Naive B cell (primary cell): ENCODE measurements at regions not wholly inside any gene's neighbourhood (a gene's known extent, or its start where the extent isn't known, plus 50 kb on each side); places are given as distances from the start of the nearest gene placed in this dataset.
"Not testable (repeated sequence)": the region's sequence is repeated elsewhere in the genome, so short reads cannot be mapped to it uniquely, and the experiment has no call there.

ENCODE experiments used
- ATAC-seq, 2 donors: fragments of 150-1000 bp; cut with Tn5 transposase; 2 replicates each; pipeline ENCODE4 v1.10.0; 2021; ENCODE audit warnings: low read depth in 2 of 2, mild to moderate bottlenecking in 2 of 2, moderate library complexity in 2 of 2
- DNase-seq: peaks from one replicate; pipeline ENCODE4 v3.0.0; 2022
- H3K27ac Mint-ChIP-seq, 6 donors: one replicate each; pipeline ENCODE4 v1.8.0; 2020 to 2022; ENCODE audit warnings: mild to moderate bottlenecking in 6 of 6, mixed read lengths in 6 of 6, moderate library complexity in 5 of 6, inconsistent platforms in 2 of 6
- H3K27me3 Mint-ChIP-seq, 3 donors: one replicate each; pipeline ENCODE4 v1.8.0; 2021 to 2022; ENCODE audit warnings: mixed read lengths in 3 of 3, mild to moderate bottlenecking in 1 of 3
- H3K36me3 Mint-ChIP-seq, 2 donors: one replicate each; pipeline ENCODE4 v1.8.0; 2020 to 2022; ENCODE audit warnings: mixed read lengths in 2 of 2, inconsistent platforms in 1 of 2, mild to moderate bottlenecking in 1 of 2
- H3K4me1 Mint-ChIP-seq, 3 donors: one replicate each; pipeline ENCODE4 v1.8.0; 2020 to 2022; ENCODE audit warnings: mixed read lengths in 3 of 3, inconsistent platforms in 1 of 3, mild to moderate bottlenecking in 1 of 3, moderate library complexity in 1 of 3
- H3K4me3 Mint-ChIP-seq, 8 donors: one replicate each; pipeline ENCODE4 v1.8.0; 2020 to 2022; ENCODE audit warnings: mild to moderate bottlenecking in 8 of 8, mixed read lengths in 8 of 8, moderate library complexity in 8 of 8, inconsistent platforms in 2 of 8
- H3K9me3 Mint-ChIP-seq, 7 donors: one replicate each; pipeline ENCODE4 v1.8.0; 2020 to 2022; ENCODE audit warnings: mixed read lengths in 7 of 7, mild to moderate bottlenecking in 5 of 7, inconsistent platforms in 2 of 7, moderate library complexity in 1 of 7

- H3K27me3 Mint-ChIP-seq: peaks cover 0 to 13% (median 8%) of the 10 kb centered on the region in 3 donors
- H3K36me3 Mint-ChIP-seq: peaks cover 5 to 6% of the 10 kb centered on the region in 2 donors
- H3K4me3 Mint-ChIP-seq: no peak overlapping the region
- DNase-seq: no peak
- H3K4me1 Mint-ChIP-seq: no peaks in the 10 kb centered on the region
- no peak for ATAC-seq
- no peak overlapping the region for H3K27ac Mint-ChIP-seq
- H3K9me3 Mint-ChIP-seq: peaks cover 2 to 22% (median 13%) of the 10 kb centered on the region in 7 donors
These were observed 89.0 kb upstream of the GPR141 start for GRCh38 chr7:37594602-37595001.

- Mint-ChIP-seq H3K4me3 (no peak overlapping the region), H3K4me1 (no peaks in the 10 kb centered on the region), H3K27me3 (peaks cover 0 to 7% (median 0%) of the 10 kb centered on the region in 3 donors), H3K27ac (no peak overlapping the region), H3K36me3 (peaks cover 5 to 6% of the 10 kb centered on the region in 2 donors), H3K9me3 (peaks cover 2 to 22% (median 13%) of the 10 kb centered on the region in 7 donors)
- DNase-seq (no peak), ATAC-seq (no peak)
These were observed 84.7 kb upstream of the GPR141 start for GRCh38 chr7:37598824-37599223.

- DNase-seq (no peak), ATAC-seq (no peak)
- Mint-ChIP-seq H3K4me1 (no peaks in the 10 kb centered on the region), H3K9me3 (peaks cover 0 to 9% (median 1%) of the 10 kb centered on the region in 7 donors), H3K4me3 (no peak overlapping the region), H3K27ac (no peak overlapping the region), H3K27me3 (peaks cover 0 to 10% (median 0%) of the 10 kb centered on the region in 3 donors), H3K36me3 (no peaks in the 10 kb centered on the region)
These were observed 82.2 kb upstream of the GPR141 start for GRCh38 chr7:37601321-37601720.

GRCh38 chr7:37604078-37604477 lies 79.5 kb upstream of the GPR141 start:
- ATAC-seq: no peak

GRCh38 chr7:37617406-37617805 lies 66.2 kb upstream of the GPR141 start:
- H3K27ac Mint-ChIP-seq, H3K4me1 Mint-ChIP-seq, H3K4me3 Mint-ChIP-seq, ATAC-seq, H3K9me3 Mint-ChIP-seq, DNase-seq, H3K27me3 Mint-ChIP-seq, H3K36me3 Mint-ChIP-seq: not testable (repeated sequence)

More at GRCh38 chr7:37604078-37604477, 79.5 kb upstream of the GPR141 start:
- no peaks in the 10 kb centered on the region for H3K4me1 Mint-ChIP-seq
- no peak overlapping the region for H3K4me3 Mint-ChIP-seq
- peaks cover 0 to under 1% (median 0%) of the 10 kb centered on the region in 7 donors for H3K9me3 Mint-ChIP-seq
- H3K27ac Mint-ChIP-seq: no peak overlapping the region
- peaks cover 0 to 11% (median 0%) of the 10 kb centered on the region in 3 donors for H3K27me3 Mint-ChIP-seq
- DNase-seq: no peak
- no peaks in the 10 kb centered on the region for H3K36me3 Mint-ChIP-seq

GRCh38 chr7:37633048-37633447 lies 50.5 kb upstream of the GPR141 start:
- H3K27ac Mint-ChIP-seq: no peak overlapping the region
- H3K36me3 Mint-ChIP-seq: peaks cover 13 to 20% of the 10 kb centered on the region in 2 donors
- no peaks in the 10 kb centered on the region for H3K4me1 Mint-ChIP-seq
- DNase-seq (no peak), ATAC-seq (no peak)
- H3K9me3 Mint-ChIP-seq: peaks cover 3 to 54% (median 26%) of the 10 kb centered on the region in 7 donors
- no peak overlapping the region for H3K4me3 Mint-ChIP-seq
- H3K27me3 Mint-ChIP-seq: peaks cover 25 to 39% (median 31%) of the 10 kb centered on the region in 3 donors
